Lower leg skin (tissue), 4 donors: ENCODE measurements at regions not wholly inside any gene's neighbourhood (a gene's known extent, or its start where the extent isn't known, plus 50 kb on each side); places are given as distances from the start of the nearest gene placed in this dataset.

Experiments
- DNase-seq, 2 donors: peaks; one replicate each; pipeline ENCODE4 v3.0.0-alpha.2; 2019; ENCODE audit warnings: low spot score in 2 of 2
- H3K4me3 ChIP-seq: fragments of 200-600 bp; sonication (generic); 2 replicates; pipeline ENCODE4 v1.5.1; 2017; ENCODE audit warnings: mild to moderate bottlenecking, low read depth; ENCODE audit not compliant: poor library complexity, severe bottlenecking
- POLR2A ChIP-seq, 2 donors: fragments of 450-650 bp; IDR thresholded peaks; one replicate each; pipeline ENCODE4 v1.6.1; 2016 to 2017; ENCODE audit warnings: antibody characterized with exemption in 2 of 2, mild to moderate bottlenecking in 1 of 2, moderate library complexity in 1 of 2
- WGBS, 2 donors: methylation state at CpG; one replicate each; pipeline ENCODE4 v1.1.5; 2018; 5-methylcytosine and 5-hydroxymethylcytosine counted together
- intact Hi-C: fragments of 100-400 bp; cut with DNase I; formaldehyde crosslinking; loops from one replicate; pipeline ENCODE4 v1.15.0; 2023; ENCODE audit warnings: low total_unique reads
- TF ChIP-seq, protein P1 (sequence below), 3 donors: fragments of 450-650 bp; IDR thresholded peaks; one replicate each; pipeline ENCODE4 v1.5.1; 2016; ENCODE audit warnings: antibody characterized with exemption in 3 of 3, mild to moderate bottlenecking in 3 of 3, moderate library complexity in 2 of 3

DNA sequence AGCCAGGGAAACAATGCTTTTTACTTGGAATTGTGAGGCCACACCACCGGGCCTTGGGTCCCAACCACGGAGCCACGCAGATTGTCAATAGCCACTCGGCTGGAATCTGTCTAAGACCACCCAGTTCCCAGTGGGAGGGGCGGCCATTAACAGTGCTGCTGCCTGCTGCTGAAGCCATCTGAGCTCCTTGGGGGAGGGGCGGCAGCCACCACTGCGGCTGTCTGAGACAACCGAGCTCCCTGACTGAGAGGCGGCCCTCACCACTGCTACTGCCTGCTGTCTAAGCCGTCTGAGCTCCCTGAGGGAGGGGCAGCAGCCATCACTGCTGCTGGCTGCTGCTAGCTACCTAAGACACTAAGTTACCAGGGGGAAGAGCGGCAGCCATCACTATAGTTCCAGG is 64.3 kb downstream of the DMRTA2 start:
- 66 to 71% methylated on average over 10 to 11 of the region's 11 CpGs for WGBS, 2 donors
- no peak for DNase-seq
- TF ChIP-seq, protein P1, sequence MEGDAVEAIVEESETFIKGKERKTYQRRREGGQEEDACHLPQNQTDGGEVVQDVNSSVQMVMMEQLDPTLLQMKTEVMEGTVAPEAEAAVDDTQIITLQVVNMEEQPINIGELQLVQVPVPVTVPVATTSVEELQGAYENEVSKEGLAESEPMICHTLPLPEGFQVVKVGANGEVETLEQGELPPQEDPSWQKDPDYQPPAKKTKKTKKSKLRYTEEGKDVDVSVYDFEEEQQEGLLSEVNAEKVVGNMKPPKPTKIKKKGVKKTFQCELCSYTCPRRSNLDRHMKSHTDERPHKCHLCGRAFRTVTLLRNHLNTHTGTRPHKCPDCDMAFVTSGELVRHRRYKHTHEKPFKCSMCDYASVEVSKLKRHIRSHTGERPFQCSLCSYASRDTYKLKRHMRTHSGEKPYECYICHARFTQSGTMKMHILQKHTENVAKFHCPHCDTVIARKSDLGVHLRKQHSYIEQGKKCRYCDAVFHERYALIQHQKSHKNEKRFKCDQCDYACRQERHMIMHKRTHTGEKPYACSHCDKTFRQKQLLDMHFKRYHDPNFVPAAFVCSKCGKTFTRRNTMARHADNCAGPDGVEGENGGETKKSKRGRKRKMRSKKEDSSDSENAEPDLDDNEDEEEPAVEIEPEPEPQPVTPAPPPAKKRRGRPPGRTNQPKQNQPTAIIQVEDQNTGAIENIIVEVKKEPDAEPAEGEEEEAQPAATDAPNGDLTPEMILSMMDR (IDR thresholded peaks at IDR 0.05): no peak
- TF ChIP-seq POLR2A (IDR thresholded peaks at IDR 0.05): no peak
- no peak overlapping the region for H3K4me3 ChIP-seq
- intact Hi-C loops: no loop called here

DNA sequence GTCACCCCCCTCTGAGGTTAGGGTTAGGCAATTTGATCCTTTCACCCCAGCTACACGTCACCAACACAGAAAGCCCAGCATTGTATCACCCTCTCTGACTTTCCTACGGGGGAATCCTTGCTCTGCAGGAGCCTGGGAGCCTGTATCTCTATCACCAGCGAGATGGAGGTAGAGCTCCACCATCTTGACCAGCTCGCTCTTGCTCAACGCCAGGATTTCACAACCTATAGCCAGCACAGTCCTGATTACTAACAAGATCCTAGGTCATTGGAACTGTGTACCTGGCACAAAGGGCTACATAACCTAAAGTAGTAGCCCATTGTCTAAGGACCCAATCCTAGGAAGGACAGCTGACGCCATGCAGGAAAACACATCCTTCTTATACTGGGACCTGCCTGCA is 66.1 kb downstream of the DMRTA2 start:
- H3K4me3 ChIP-seq: no peak overlapping the region
- DNase-seq: no peak
- intact Hi-C loops: no loop called here
- TF ChIP-seq POLR2A (IDR thresholded peaks at IDR 0.05): no peak
- TF ChIP-seq, protein P1 (IDR thresholded peaks at IDR 0.05): no peak
- 76 to 86% methylated on average over 6 of the region's 6 CpGs for WGBS, 2 donors

DNA sequence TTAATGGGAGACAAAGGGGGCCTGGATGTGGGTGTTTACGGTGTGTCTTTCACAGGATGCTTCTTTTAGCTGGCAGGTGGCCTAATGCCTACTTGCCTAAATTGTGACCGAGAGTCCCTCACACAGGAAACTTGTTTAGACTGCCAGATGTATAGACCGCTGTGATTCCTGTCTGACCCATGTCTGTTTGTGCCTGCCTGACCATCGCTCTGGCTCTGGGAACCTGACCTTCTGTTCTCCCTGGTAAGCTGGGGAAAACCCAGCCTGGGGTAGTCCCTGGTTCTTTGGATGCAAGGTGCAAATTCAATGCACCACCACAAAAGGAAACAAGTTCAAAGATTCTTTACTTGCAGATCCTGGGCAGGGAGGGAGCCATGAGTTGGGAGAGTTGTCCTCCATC is 68.4 kb downstream of the DMRTA2 start:
- TF ChIP-seq, protein P1 (IDR thresholded peaks at IDR 0.05): no peak
- no peak for TF ChIP-seq POLR2A (IDR thresholded peaks at IDR 0.05)
- DNase-seq: no peak
- no peak overlapping the region for H3K4me3 ChIP-seq
- 84 to 89% methylated on average over 4 of the region's 4 CpGs for WGBS, 2 donors
- intact Hi-C loops: no loop called here

DNA sequence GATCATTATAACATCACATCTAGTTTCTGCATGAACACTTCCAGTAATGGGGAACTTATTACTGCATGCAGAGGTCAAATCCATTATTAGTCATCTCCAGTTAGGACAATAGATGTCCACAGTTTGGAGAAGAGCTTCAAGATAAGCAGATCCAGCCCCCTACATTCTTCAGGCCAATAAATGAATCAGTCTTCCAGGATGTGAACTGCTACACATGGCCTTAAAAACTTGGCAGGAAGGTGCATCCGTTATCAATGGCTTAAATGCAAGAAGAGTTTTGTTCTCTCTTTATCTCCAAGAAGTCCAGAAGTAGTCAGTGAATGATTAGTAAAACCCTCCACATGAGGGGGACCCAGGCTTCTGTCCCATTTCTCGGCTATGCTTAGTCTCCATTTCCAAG is 70.8 kb downstream of the DMRTA2 start:
- no peak overlapping the region for H3K4me3 ChIP-seq
- no peak for DNase-seq
- intact Hi-C loops: no loop called here
- no peak for TF ChIP-seq POLR2A (IDR thresholded peaks at IDR 0.05)
- TF ChIP-seq, protein P1 (IDR thresholded peaks at IDR 0.05): no peak
- WGBS, 2 donors: 74 to 84% methylated on average over 2 of the region's 2 CpGs

DNA sequence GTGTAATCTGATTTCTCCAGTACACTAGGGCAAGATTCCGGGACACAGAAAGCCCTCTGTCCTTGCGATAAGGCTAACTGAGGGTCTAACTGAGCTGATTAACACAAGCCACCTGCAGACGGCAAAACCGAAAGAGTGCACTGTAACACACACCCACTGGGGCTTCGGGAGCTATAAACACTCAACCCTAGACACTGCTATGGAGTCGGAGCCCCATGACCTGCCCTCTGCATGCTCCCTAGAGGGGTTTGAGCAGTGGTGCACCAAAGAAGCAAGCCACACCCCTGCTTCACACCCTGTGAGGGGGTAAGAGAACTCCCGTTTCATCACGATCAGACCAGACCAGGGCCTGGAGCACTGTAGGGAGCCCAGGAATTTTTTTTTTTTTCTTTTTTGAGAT is 72.4 kb downstream of the DMRTA2 start:
- 75 to 81% methylated on average over 8 of the region's 8 CpGs for WGBS, 2 donors
- H3K4me3 ChIP-seq: no peak overlapping the region
- TF ChIP-seq, protein P1 (IDR thresholded peaks at IDR 0.05): no peak
- no peak for TF ChIP-seq POLR2A (IDR thresholded peaks at IDR 0.05)
- intact Hi-C loops: no loop called here
- no peak for DNase-seq

DNA sequence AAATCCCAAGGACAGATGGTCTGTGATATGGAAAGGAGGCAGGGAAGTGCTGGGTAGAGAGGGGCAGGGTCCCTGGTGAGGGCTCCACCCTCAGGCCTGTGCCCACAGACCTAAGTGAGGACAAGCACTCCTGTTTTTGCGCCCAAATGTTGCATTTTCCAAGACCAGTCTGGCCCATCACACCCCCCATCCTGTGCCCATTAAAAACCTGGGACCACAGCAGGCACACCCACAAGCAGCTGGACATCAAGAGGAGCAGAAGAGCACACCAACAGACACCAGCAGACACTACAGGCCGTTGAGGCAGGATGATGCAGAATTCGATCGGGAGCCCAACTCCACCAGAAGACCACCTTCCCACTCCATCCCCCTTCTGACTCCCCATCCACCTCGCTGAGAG is 72.8 kb downstream of the DMRTA2 start:
- intact Hi-C loops: no loop called here
- 72 to 84% methylated on average over 5 of the region's 5 CpGs for WGBS, 2 donors
- no peak for DNase-seq
- TF ChIP-seq, protein P1 (IDR thresholded peaks at IDR 0.05): no peak
- no peak for TF ChIP-seq POLR2A (IDR thresholded peaks at IDR 0.05)
- H3K4me3 ChIP-seq: no peak overlapping the region
